ENCODE measurements at regions not wholly inside any gene's neighbourhood (a gene's known extent, or its start where the extent isn't known, plus 50 kb on each side); places are given as distances from the start of the nearest gene placed in this dataset.

DNA sequence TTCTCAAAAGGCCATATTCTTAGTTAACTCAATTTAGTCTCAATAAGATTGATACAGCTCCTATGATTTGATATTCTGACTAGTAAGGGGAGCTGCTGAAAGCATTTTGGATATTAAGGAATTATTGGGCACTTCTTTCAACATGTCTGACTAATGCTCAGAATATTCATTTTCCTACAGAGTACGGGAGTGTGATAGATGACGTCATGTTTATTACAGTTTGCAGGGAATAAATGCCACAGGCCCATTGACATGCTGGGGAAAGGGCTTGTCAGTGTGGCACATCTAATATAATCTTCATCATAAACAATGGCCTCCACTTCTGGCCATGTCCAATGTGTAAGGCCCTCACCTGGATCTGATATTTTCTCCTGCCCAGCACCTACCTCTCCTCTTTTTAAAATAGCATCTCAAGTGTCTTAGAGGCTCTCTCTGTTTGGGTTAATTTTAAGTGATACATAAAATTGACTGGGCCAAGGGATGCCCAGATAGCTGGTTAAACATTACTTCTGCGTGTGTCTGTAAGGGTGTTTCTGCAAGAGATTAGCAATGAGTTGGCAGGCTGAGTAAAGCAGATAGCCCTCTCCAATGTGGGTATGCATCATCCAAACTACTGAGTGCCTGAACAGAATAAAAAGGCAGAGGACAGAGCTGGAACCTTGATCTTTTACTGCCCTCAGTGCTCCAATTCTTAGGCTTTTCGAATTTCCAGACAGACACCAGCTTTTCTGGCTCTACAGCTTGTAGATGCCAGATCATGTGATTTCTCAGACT, 99.3 kb downstream of the SLC24A2 start:
- DNase-seq = no peak
- no peaks in the 10 kb centered on the region for H3K9me3 ChIP-seq (replicated peaks in 1 of 3)
- 73 to 83% (median 77%) methylated on average over 4 of the region's 4 CpGs for WGBS, 4 donors
- H3K27me3 ChIP-seq = no peaks in the 10 kb centered on the region
- H3K36me3 ChIP-seq (replicated peaks in 1 of 2) = no peaks in the 10 kb centered on the region
- H3K4me3 ChIP-seq = no peak overlapping the region
- no peaks in the 10 kb centered on the region for H3K4me1 ChIP-seq (replicated peaks in 1 of 2)
- no peak for TF ChIP-seq POLR2A (IDR thresholded peaks at IDR 0.05)
- TF ChIP-seq, protein P1, sequence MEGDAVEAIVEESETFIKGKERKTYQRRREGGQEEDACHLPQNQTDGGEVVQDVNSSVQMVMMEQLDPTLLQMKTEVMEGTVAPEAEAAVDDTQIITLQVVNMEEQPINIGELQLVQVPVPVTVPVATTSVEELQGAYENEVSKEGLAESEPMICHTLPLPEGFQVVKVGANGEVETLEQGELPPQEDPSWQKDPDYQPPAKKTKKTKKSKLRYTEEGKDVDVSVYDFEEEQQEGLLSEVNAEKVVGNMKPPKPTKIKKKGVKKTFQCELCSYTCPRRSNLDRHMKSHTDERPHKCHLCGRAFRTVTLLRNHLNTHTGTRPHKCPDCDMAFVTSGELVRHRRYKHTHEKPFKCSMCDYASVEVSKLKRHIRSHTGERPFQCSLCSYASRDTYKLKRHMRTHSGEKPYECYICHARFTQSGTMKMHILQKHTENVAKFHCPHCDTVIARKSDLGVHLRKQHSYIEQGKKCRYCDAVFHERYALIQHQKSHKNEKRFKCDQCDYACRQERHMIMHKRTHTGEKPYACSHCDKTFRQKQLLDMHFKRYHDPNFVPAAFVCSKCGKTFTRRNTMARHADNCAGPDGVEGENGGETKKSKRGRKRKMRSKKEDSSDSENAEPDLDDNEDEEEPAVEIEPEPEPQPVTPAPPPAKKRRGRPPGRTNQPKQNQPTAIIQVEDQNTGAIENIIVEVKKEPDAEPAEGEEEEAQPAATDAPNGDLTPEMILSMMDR (IDR thresholded peaks at IDR 0.05) = no peak
- intact Hi-C loops (cut with DNase I) = no loop called here
- H3K27ac ChIP-seq = no peak overlapping the region

DNA sequence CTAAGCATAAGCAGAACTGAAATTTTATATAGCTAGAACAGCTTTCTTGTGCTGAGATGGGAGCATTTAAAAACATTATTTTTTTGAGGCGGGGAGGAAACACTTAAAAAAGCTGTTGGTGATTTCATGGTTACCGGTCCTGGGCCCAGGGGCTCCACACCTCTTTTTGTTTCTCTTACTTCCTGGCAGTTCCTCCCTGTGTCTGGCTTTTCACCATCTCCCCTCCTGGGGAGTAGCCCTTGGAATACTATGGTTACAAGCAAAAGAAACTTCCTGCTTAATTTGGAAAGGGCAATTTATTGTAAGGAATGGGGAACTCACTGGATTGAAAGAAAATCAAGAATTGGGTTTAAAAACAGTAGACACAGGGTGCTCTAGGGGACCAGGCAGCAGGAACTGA, 105.1 kb downstream of the SLC24A2 start:
- TF ChIP-seq, protein P1 (IDR thresholded peaks at IDR 0.05) = no peak
- no peak for TF ChIP-seq POLR2A (IDR thresholded peaks at IDR 0.05)
- H3K4me3 ChIP-seq = no peak overlapping the region
- DNase-seq = no peak
- WGBS, 4 donors = 54 to 67% (median 60%) methylated on average over 2 of the region's 2 CpGs
- H3K4me1 ChIP-seq (replicated peaks in 1 of 2) = no peaks in the 10 kb centered on the region
- no peaks in the 10 kb centered on the region for H3K9me3 ChIP-seq (replicated peaks in 1 of 3)
- H3K27ac ChIP-seq = no peak overlapping the region
- no peaks in the 10 kb centered on the region for H3K36me3 ChIP-seq (replicated peaks in 1 of 2)
- intact Hi-C loops (cut with DNase I) = no loop called here
- H3K27me3 ChIP-seq = no peaks in the 10 kb centered on the region

DNA sequence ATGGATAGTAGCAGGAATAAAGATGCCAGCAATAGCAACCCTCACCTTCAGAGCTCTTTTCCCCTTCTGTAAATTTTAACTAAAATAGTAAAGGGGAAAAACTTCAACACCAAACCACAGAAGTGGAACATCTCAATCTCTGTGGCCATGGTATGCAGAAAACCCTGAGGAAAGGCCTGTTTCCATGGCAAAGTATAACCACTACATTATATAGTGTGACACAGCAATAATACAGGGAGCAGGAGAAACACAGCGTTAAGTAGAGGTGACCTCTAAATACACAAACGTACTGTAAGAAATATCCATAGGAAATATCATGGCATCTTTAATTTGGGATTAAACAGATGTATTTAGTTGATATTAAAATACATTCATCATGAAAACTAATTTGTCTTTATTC, 106.4 kb downstream of the SLC24A2 start:
- H3K4me1 ChIP-seq (replicated peaks in 1 of 2) = no peaks in the 10 kb centered on the region
- TF ChIP-seq, protein P1 (IDR thresholded peaks at IDR 0.05) = no peak
- TF ChIP-seq POLR2A (IDR thresholded peaks at IDR 0.05) = no peak

DNA sequence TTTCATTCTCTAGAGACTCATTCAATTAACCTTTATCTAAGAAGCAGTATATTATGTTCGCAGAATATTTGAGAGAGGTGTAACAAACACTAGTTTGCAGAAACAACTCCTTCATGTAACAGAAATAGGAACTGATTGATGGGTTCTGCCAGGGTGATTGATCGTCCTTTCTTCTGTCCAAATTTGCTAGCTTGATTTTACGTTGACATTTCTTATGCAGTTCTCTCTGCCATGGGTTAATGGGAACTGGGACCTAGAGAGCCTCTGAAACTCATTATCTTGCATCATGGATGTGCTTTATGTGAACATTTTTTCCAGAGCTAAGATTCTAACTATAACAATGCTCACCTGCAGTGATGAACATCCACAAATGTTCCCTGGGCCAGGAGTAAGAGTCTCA, 107.0 kb downstream of the SLC24A2 start:
- no peak overlapping the region for H3K4me3 ChIP-seq
- 69 to 92% (median 76%) methylated on average over 3 of the region's 3 CpGs for WGBS, 4 donors
- TF ChIP-seq, protein P1 (IDR thresholded peaks at IDR 0.05) = no peak
- no peak for TF ChIP-seq POLR2A (IDR thresholded peaks at IDR 0.05)
- intact Hi-C loops (cut with DNase I) = no loop called here
- H3K9me3 ChIP-seq (replicated peaks in 1 of 3) = no peaks in the 10 kb centered on the region
- no peak overlapping the region for H3K27ac ChIP-seq
- no peaks in the 10 kb centered on the region for H3K27me3 ChIP-seq
- no peaks in the 10 kb centered on the region for H3K4me1 ChIP-seq (replicated peaks in 1 of 2)
- no peaks in the 10 kb centered on the region for H3K36me3 ChIP-seq (replicated peaks in 1 of 2)
- no peak for DNase-seq

More for the DNA sequence above, 106.4 kb downstream of the SLC24A2 start:
- intact Hi-C loops (cut with DNase I) = no loop called here
- WGBS, 4 donors = 53 to 61% (median 58%) methylated on average over 2 of the region's 2 CpGs
- Histone ChIP-seq H3K27ac (no peak overlapping the region), H3K9me3 (replicated peaks in 1 of 3) (no peaks in the 10 kb centered on the region), H3K27me3 (no peaks in the 10 kb centered on the region), H3K4me3 (no peak overlapping the region), H3K36me3 (replicated peaks in 1 of 2) (no peaks in the 10 kb centered on the region)
- no peak for DNase-seq
